PC-9 (cell line): ENCODE measurements at regions not wholly inside any gene's neighbourhood (a gene's known extent, or its start where the extent isn't known, plus 50 kb on each side); places are given as distances from the start of the nearest gene placed in this dataset.

Experiments
- BruUV-seq: library from RNA; stranded (reverse); fragments of 400-500 nt; replicated peaks from 2 replicates; lab custom pipeline; 2021; lab: Mats Ljungman, UMichigan
- CTCF ChIA-PET: fragments of 300-600 bp; sonication (Branson Sonifier 250); formaldehyde crosslinking; loops from one replicate; lab custom pipeline; 2022; ENCODE audit warnings: antibody characterized with exemption; lab: Charles Lee
- POLR2A ChIA-PET: fragments of 300-600 bp; sonication (Branson Sonifier 250); formaldehyde crosslinking; loops from one replicate; lab custom pipeline; 2022; ENCODE audit warnings: antibody characterized with exemption; ENCODE audit not compliant: unreplicated experiment; lab: Charles Lee
- DNase-seq, 2 experiments: peaks; one replicate each; pipeline versions ENCODE4 v3.0.0 to v3.0.0-alpha.2; 2015 to 2022; ENCODE audit warnings: mixed read lengths in 1 of 2
- H2AFZ ChIP-seq: fragments of 200-600 bp; sonication (generic); 2 replicates; pipeline ENCODE4 v1.8.1; 2017; ENCODE audit warnings: antibody characterized with exemption
- H3F3A ChIP-seq: fragments of 200-600 bp; sonication (generic); 2 replicates; pipeline ENCODE4 v1.8.1; 2017; ENCODE audit warnings: antibody characterized with exemption, mild to moderate bottlenecking, low read depth; ENCODE audit not compliant: insufficient read depth
- H3K27ac ChIP-seq: fragments of 200-600 bp; sonication (generic); 2 replicates; pipeline ENCODE4 v1.6.1; 2016; ENCODE audit warnings: mixed run types
- H3K27me3 ChIP-seq: fragments of 200-600 bp; sonication (generic); 2 replicates; pipeline ENCODE4 v1.6.1; 2016; ENCODE audit warnings: low read depth, mixed run types; ENCODE audit not compliant: insufficient read depth
- H3K36me3 ChIP-seq: fragments of 200-600 bp; sonication (generic); 2 replicates; pipeline ENCODE4 v1.6.1; 2016; ENCODE audit warnings: low read depth, mixed run types
- H3K4me1 ChIP-seq: fragments of 200-600 bp; sonication (generic); replicated peaks from 2 replicates; pipeline ENCODE4 v1.6.1; 2016; ENCODE audit warnings: mixed run types; ENCODE audit not compliant: insufficient read depth
- H3K4me2 ChIP-seq: fragments of 200-600 bp; sonication (generic); 2 replicates; pipeline ENCODE4 v1.6.1; 2017; ENCODE audit warnings: mixed run types
- H3K4me3 ChIP-seq: fragments of 200-600 bp; sonication (generic); 2 replicates; pipeline ENCODE4 v1.6.1; 2016; ENCODE audit warnings: mixed run types
- H3K79me2 ChIP-seq: fragments of 200-600 bp; sonication (generic); 2 replicates; pipeline ENCODE4 v1.6.1; 2017; ENCODE audit warnings: low read depth, mixed run types
- H3K9me2 ChIP-seq: fragments of 200-600 bp; sonication (generic); 2 replicates; pipeline ENCODE4 v1.8.1; 2017; ENCODE audit warnings: mild to moderate bottlenecking; ENCODE audit not compliant: insufficient read depth
- H3K9me3 ChIP-seq: fragments of 200-600 bp; sonication (generic); 2 replicates; pipeline ENCODE4 v1.8.1; 2016; ENCODE audit warnings: low read depth; ENCODE audit not compliant: insufficient read depth
- H4K20me1 ChIP-seq: fragments of 200-600 bp; sonication (generic); 2 replicates; pipeline ENCODE4 v1.8.1; 2017; ENCODE audit not compliant: insufficient read depth
- EZH2 ChIP-seq: fragments of 200-600 bp; sonication (generic); IDR thresholded peaks from 2 replicates; pipeline ENCODE4 v1.8.0; 2017; ENCODE audit warnings: antibody characterized with exemption, low read depth
- intact Hi-C: fragments of 100-400 bp; cut with micrococcal nuclease; formaldehyde crosslinking; loops from one replicate; pipeline ENCODE4 v1.10.0; 2022; ENCODE audit not compliant: unreplicated experiment
- TF ChIP-seq, protein P1 (sequence below): fragments of 200-600 bp; sonication (generic); conservative IDR thresholded peaks from 2 replicates; pipeline ENCODE4 v1.6.1; 2017; ENCODE audit warnings: mixed run types, antibody characterized with exemption, mild to moderate bottlenecking, moderate library complexity

DNA sequence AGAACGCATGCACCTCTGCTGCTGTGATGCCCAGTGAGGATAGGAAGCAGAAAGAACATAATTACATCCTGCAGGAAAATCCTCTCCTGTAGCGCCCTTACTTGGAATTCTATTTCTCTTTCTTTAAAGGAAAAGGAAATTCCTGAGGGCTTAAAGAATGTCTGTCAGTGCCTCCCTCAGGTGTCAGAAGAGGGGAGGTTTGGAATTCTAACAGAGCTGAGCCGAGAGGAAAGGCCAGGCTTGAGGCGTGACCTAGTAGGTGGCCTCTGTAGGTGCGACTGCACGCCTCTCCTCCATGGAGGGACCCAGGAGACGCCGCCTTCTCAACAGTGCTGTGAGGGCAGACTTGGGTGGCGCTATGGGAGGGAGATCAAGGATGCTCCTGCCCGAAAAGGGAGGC, 55.9 kb upstream of the ERCC6L2 start:
- intact Hi-C loops, result no loop called here
- H3K27ac ChIP-seq, result no peak overlapping the region
- H3K4me3 ChIP-seq, result no peak overlapping the region
- no peak for DNase-seq
- H3K79me2 ChIP-seq, result no peaks in the 10 kb centered on the region
- no peaks in the 10 kb centered on the region for H3F3A ChIP-seq
- no peaks in the 10 kb centered on the region for H3K36me3 ChIP-seq
- no peaks in the 10 kb centered on the region for H3K9me2 ChIP-seq
- TF ChIP-seq, protein P1, sequence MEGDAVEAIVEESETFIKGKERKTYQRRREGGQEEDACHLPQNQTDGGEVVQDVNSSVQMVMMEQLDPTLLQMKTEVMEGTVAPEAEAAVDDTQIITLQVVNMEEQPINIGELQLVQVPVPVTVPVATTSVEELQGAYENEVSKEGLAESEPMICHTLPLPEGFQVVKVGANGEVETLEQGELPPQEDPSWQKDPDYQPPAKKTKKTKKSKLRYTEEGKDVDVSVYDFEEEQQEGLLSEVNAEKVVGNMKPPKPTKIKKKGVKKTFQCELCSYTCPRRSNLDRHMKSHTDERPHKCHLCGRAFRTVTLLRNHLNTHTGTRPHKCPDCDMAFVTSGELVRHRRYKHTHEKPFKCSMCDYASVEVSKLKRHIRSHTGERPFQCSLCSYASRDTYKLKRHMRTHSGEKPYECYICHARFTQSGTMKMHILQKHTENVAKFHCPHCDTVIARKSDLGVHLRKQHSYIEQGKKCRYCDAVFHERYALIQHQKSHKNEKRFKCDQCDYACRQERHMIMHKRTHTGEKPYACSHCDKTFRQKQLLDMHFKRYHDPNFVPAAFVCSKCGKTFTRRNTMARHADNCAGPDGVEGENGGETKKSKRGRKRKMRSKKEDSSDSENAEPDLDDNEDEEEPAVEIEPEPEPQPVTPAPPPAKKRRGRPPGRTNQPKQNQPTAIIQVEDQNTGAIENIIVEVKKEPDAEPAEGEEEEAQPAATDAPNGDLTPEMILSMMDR, result no peak
- no peak for TF ChIP-seq EZH2
- H3K4me1 ChIP-seq, result peaks cover 22% of the 10 kb centered on the region
- peaks cover 5% of the 10 kb centered on the region; the same call in 1 of the 2 replicates for H3K9me3 ChIP-seq
- no TSS peak for BruUV-seq
- no peaks in the 10 kb centered on the region for H3K27me3 ChIP-seq
- ChIA-PET CTCF (no interaction called here), POLR2A (no interaction called here)
- H3K4me2 ChIP-seq, result no peak overlapping the region
- H2AFZ ChIP-seq, result no peak overlapping the region
- no peaks in the 10 kb centered on the region for H4K20me1 ChIP-seq

DNA sequence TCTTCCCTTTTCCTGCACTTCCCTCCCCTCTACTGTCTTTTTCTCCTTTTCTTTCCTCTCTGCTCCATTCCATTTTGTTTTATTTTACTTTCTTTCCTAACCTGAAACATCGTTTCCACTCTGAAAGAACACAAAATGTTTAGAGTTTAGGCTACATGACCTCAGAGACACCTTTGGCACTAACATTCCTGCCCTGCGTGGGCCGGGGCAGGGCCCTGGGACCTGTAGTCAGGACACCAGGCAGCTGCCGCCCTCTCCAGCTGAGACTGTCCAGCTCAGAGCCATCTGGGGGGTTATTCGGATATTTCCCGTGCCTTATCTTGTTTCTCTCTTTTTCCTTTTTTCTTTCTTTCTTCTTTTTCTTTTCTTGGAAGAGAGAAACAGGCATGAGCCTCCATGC, 58.3 kb upstream of the ERCC6L2 start:
- no peaks in the 10 kb centered on the region for H3K27me3 ChIP-seq
- intact Hi-C loops, result no loop called here
- no peaks in the 10 kb centered on the region for H3K79me2 ChIP-seq
- CTCF ChIA-PET, result no interaction called here
- no peak overlapping the region for H3K4me2 ChIP-seq
- no TSS peak for BruUV-seq
- H3K4me1 ChIP-seq, result peaks cover 4% of the 10 kb centered on the region; the same call in 1 of the 2 replicates
- no peak overlapping the region for H3K4me3 ChIP-seq
- no peaks in the 10 kb centered on the region for H3K9me2 ChIP-seq
- H3K27ac ChIP-seq, result no peak overlapping the region
- H3F3A ChIP-seq, result no peaks in the 10 kb centered on the region
- DNase-seq, result no peak
- no peaks in the 10 kb centered on the region for H3K36me3 ChIP-seq
- no peaks in the 10 kb centered on the region for H4K20me1 ChIP-seq
- POLR2A ChIA-PET, result no interaction called here
- TF ChIP-seq, protein P1, result no peak
- no peak for TF ChIP-seq EZH2
- H3K9me3 ChIP-seq, result peaks cover 6% of the 10 kb centered on the region; the same call in 1 of the 2 replicates
- H2AFZ ChIP-seq, result no peak overlapping the region

DNA sequence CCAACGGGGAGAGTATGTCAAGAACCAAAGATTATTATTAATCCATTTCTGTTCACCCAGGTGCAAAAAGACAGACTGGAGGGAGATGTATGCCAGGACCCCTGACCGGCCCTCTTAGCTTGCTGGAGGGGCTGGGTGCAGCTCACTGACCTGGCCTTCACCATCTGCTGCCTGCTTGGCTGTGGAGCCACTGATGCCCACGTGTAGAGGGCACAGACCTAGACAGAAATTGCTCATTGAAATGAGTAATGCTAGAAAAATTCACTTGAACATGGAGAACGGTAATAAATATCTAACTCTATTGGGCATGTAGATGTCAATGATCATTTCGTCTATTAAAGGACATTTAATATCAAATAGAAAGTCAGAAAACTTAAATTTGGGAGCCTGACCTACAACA, 58.8 kb upstream of the ERCC6L2 start:
- Histone ChIP-seq H3K9me2 (no peaks in the 10 kb centered on the region), H3K4me1 (no peaks in the 10 kb centered on the region), H3F3A (no peaks in the 10 kb centered on the region), H3K36me3 (no peaks in the 10 kb centered on the region), H3K4me3 (no peak overlapping the region), H3K27me3 (no peaks in the 10 kb centered on the region), H3K79me2 (no peaks in the 10 kb centered on the region), H3K9me3 (peaks cover 6% of the 10 kb centered on the region; the same call in 1 of the 2 replicates), H4K20me1 (no peaks in the 10 kb centered on the region), H2AFZ (no peak overlapping the region), H3K27ac (no peak overlapping the region), H3K4me2 (no peak overlapping the region)
- no TSS peak for BruUV-seq
- no peak for TF ChIP-seq EZH2
- TF ChIP-seq, protein P1, result no peak
- intact Hi-C loops, result no loop called here
- ChIA-PET POLR2A (no interaction called here), CTCF (no interaction called here)
- DNase-seq, result no peak
